ENCODE measurements at regions not wholly inside any gene's neighbourhood (a gene's known extent, or its start where the extent isn't known, plus 50 kb on each side); places are given as distances from the start of the nearest gene placed in this dataset.

DNA sequence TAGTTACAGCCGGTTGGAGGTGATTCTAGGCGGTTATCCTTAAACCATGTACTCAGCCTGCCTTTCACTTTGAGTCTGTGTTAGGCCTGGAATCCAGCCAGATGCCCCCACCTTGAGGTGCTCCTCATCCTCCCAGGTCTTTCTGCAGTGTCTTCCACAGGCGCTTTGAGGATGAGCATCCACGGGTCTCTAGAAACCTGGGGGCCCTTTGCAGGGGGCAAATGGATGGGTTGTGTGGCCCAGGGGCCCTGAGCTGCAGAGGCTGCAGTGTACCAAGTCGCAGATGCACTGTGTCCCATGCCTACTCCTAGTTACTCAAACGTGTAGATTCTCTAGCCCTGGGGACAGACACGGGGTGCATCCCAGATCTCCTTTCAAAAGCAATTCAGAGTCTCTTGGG, 242.1 kb upstream of the IRX1 start:
- Mint-ChIP-seq H3K4me3 (no peak overlapping the region), H3K27ac (no peak overlapping the region), H3K9me3 (peaks cover 11% of the 10 kb centered on the region), H3K27me3 (ENCODE audit: low read depth) (no peaks in the 10 kb centered on the region), H3K36me3 (ENCODE audit: low read depth) (no peaks in the 10 kb centered on the region), H3K4me1 (ENCODE audit: low read depth) (no peaks in the 10 kb centered on the region)

DNA sequence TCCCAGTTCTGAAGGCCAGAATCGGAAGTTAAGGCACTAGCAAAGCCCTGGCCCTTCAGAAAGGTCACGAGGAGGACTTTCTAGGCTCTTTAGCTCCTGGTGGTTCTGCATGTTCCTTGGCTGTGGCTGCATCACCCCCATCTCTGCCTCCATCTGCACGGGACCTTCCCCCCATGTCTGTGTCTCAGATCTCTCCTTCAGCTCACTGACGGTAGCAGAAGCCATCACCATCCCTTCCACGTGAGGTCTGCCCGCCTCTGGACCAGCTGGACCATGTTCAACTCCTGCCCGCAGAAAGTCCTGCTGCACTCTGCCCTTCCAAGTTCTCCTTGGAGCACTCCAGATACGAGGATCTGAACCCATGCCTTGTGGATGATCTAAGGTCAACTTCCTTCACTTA, 242.9 kb upstream of the IRX1 start:
- no peak overlapping the region for H3K27ac Mint-ChIP-seq
- no peaks in the 10 kb centered on the region for H3K36me3 Mint-ChIP-seq (ENCODE audit: low read depth)
- no peaks in the 10 kb centered on the region for H3K27me3 Mint-ChIP-seq (ENCODE audit: low read depth)
- peaks cover 11% of the 10 kb centered on the region for H3K9me3 Mint-ChIP-seq
- H3K4me1 Mint-ChIP-seq (ENCODE audit: low read depth): no peaks in the 10 kb centered on the region
- H3K4me3 Mint-ChIP-seq: no peak overlapping the region

DNA sequence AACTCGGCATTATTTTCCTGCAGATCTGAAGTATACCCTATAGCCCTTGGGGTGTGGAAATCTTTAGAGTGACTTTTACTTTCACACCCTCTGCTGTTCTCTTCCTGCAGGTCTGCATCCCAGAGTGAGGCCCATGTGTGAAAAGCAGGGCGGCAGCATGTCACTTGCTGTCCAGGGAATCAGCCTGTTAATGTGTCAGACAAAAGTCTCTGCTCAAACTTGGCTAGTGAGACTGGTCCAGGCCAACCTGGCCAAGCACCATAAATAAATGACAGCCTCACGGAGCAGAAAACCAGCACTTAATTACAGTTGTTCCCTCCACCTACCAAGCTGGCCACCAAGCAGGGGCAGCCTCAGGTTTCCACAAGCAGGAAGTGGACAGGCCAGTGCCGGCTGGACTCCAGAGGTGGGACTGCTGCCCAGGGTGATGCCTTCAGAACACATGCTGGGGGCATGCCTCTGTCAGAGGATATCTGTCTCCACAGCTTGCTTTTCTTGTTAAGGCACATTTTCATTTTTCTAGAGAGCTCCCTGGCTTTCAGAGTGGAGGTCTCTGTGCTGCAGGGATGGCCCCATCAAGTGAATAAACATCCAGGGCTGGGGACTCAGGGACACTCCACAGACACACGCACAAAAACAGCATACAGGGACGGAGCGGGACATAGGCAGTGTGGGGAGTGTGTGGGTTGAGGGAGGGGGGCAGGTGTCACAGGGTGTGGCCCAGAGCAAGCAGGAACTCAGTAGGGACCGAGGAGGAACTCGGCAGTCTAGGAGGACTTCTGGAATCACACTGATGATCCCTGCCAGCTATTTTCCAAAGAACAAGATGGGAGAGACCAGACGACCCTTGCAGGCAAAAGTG, 243.8 kb upstream of the IRX1 start:
- no peak overlapping the region for H3K27ac Mint-ChIP-seq
- no peaks in the 10 kb centered on the region for H3K27me3 Mint-ChIP-seq (ENCODE audit: low read depth)
- H3K36me3 Mint-ChIP-seq (ENCODE audit: low read depth): no peaks in the 10 kb centered on the region
- H3K9me3 Mint-ChIP-seq: peaks cover 11% of the 10 kb centered on the region
- H3K4me3 Mint-ChIP-seq: no peak overlapping the region
- no peaks in the 10 kb centered on the region for H3K4me1 Mint-ChIP-seq (ENCODE audit: low read depth)

- H3K4me3 Mint-ChIP-seq: no peak overlapping the region
- no peak overlapping the region for H3K27ac Mint-ChIP-seq
- no peaks in the 10 kb centered on the region for H3K4me1 Mint-ChIP-seq (ENCODE audit: low read depth)
- H3K9me3 Mint-ChIP-seq: peaks cover 11% of the 10 kb centered on the region
- H3K27me3 Mint-ChIP-seq (ENCODE audit: low read depth): no peaks in the 10 kb centered on the region
- no peaks in the 10 kb centered on the region for H3K36me3 Mint-ChIP-seq (ENCODE audit: low read depth)
Measured at GRCh38 chr5:3350781-3351180, 244.9 kb upstream of the IRX1 start.

DNA sequence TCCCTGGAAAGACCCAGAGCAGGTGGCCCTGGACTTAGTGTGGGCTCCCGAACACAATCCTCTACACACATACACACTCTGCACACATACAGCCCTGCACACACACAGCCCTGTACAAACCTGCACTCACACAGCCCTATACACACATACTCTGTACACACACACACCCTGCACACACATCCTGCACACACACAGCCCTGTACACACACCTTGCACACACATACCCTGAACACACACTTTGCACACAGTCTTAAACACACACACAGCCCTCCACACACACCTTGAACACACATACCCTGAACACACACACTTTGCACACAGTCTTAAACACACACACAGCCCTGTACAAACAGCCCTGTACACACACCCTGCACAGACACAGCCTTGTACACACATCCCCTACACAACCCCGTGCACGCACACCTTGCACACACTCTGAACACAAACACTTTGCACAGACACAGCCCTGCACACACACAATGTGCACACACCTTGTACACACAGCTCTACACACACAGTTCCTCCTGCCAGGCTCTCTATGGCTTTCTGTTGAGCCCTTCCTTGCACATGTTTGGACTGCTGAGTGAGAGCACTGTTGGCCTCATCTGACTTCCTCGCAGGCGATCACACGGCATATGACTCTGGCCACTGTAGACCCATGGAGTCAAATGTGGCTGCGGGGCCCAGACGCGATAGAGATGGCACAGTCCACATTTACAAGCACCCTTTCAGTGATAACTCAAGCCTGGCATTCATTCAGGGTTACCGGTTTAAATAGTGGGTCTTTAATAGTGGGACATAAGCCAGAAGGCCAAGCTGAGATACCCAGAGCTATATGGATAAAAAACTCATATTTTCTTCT, 245.7 kb upstream of the IRX1 start:
- Mint-ChIP-seq H3K27ac (no peak overlapping the region), H3K27me3 (ENCODE audit: low read depth) (no peaks in the 10 kb centered on the region), H3K9me3 (peaks cover 11% of the 10 kb centered on the region), H3K4me1 (ENCODE audit: low read depth) (no peaks in the 10 kb centered on the region), H3K4me3 (no peak overlapping the region), H3K36me3 (ENCODE audit: low read depth) (no peaks in the 10 kb centered on the region)

- no peaks in the 10 kb centered on the region for H3K27me3 Mint-ChIP-seq (ENCODE audit: low read depth)
- no peak overlapping the region for H3K27ac Mint-ChIP-seq
- no peaks in the 10 kb centered on the region for H3K4me1 Mint-ChIP-seq (ENCODE audit: low read depth)
- H3K4me3 Mint-ChIP-seq: no peak overlapping the region
- no peaks in the 10 kb centered on the region for H3K36me3 Mint-ChIP-seq (ENCODE audit: low read depth)
- peaks cover 11% of the 10 kb centered on the region for H3K9me3 Mint-ChIP-seq
Measured at GRCh38 chr5:3348576-3349535, 246.8 kb upstream of the IRX1 start.

GRCh38 chr5:3347741-3348140, 247.9 kb upstream of the IRX1 start:
- Mint-ChIP-seq H3K27me3 (ENCODE audit: low read depth) (no peaks in the 10 kb centered on the region), H3K27ac (no peak overlapping the region), H3K36me3 (ENCODE audit: low read depth) (no peaks in the 10 kb centered on the region), H3K4me1 (ENCODE audit: low read depth) (no peaks in the 10 kb centered on the region), H3K4me3 (no peak overlapping the region), H3K9me3 (peaks cover 7% of the 10 kb centered on the region)

DNA sequence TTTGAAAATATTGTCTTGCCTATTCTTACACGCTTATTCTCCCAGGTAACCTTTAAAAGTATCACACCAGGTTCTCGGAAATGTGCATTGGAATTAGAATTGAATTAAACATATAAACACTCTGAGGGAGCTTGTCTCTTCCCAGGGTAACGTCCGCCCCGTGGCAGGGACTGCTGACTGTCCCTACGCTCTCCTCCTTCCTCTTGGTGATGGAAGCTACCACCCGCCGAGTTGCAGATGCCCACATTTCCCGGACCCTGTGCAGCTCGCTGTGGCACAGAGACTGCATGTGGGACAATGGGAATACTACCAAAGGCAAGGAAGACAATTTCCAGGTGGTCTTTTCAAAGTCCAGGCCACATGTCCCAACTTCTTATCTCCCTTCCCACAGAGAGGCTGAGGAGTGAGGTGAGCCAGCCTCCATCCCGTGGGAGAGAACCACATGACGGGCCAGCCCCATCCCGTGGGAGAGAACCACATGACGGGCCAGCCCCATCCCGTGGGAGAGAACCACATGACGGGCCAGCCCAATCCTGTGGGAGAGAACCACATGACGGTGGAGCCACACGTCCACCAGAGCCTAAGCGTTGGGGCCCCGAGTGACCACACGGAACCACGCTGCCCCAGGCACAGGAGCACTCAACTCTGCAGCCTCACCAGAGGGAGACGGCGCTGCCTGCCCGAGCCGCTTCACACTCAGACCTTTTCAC, 249.4 kb upstream of the IRX1 start:
- H3K4me3 Mint-ChIP-seq: no peak overlapping the region
- no peaks in the 10 kb centered on the region for H3K4me1 Mint-ChIP-seq (ENCODE audit: low read depth)
- no peaks in the 10 kb centered on the region for H3K27me3 Mint-ChIP-seq (ENCODE audit: low read depth)
- H3K27ac Mint-ChIP-seq: no peak overlapping the region
- H3K9me3 Mint-ChIP-seq: peaks cover 6% of the 10 kb centered on the region
- H3K36me3 Mint-ChIP-seq (ENCODE audit: low read depth): no peaks in the 10 kb centered on the region

- H3K4me3 Mint-ChIP-seq: no peak overlapping the region
- no peaks in the 10 kb centered on the region for H3K36me3 Mint-ChIP-seq (ENCODE audit: low read depth)
- no peaks in the 10 kb centered on the region for H3K27me3 Mint-ChIP-seq (ENCODE audit: low read depth)
- peaks cover 6% of the 10 kb centered on the region for H3K9me3 Mint-ChIP-seq
- H3K4me1 Mint-ChIP-seq (ENCODE audit: low read depth): no peaks in the 10 kb centered on the region
- H3K27ac Mint-ChIP-seq: no peak overlapping the region
Measured at GRCh38 chr5:3345195-3345594, 250.4 kb upstream of the IRX1 start.

DNA sequence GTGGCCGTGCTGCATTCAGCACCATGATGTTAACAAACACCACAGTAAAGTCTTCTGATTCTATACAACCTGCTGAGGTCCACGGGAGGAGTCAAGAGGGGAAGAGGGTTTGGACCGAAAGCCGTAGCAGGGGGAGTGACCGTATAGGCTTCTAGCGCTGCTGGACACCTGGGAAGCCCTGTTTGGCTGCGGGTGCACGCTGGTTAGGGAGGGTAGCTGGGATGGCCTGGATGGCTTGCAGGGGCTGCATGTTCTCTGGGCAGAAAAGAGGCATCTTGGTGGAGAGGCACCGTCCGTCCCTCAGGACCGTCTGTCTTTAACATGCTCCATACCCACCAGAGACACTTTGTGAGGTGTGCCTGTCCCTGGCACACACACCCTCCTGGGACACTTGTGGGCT, 251.0 kb upstream of the IRX1 start:
- H3K27me3 Mint-ChIP-seq (ENCODE audit: low read depth): no peaks in the 10 kb centered on the region

GRCh38 chr5:3343911-3344310, 251.7 kb upstream of the IRX1 start:
- Mint-ChIP-seq H3K36me3 (ENCODE audit: low read depth) (no peaks in the 10 kb centered on the region), H3K27me3 (ENCODE audit: low read depth) (no peaks in the 10 kb centered on the region), H3K27ac (no peak overlapping the region), H3K9me3 (peaks cover 5% of the 10 kb centered on the region), H3K4me3 (no peak overlapping the region), H3K4me1 (ENCODE audit: low read depth) (no peaks in the 10 kb centered on the region)

More for the DNA sequence above, 251.0 kb upstream of the IRX1 start:
- H3K27ac Mint-ChIP-seq: no peak overlapping the region
- H3K36me3 Mint-ChIP-seq (ENCODE audit: low read depth): no peaks in the 10 kb centered on the region
- H3K9me3 Mint-ChIP-seq: peaks cover 1% of the 10 kb centered on the region
- no peak overlapping the region for H3K4me3 Mint-ChIP-seq
- H3K4me1 Mint-ChIP-seq (ENCODE audit: low read depth): no peaks in the 10 kb centered on the region

DNA sequence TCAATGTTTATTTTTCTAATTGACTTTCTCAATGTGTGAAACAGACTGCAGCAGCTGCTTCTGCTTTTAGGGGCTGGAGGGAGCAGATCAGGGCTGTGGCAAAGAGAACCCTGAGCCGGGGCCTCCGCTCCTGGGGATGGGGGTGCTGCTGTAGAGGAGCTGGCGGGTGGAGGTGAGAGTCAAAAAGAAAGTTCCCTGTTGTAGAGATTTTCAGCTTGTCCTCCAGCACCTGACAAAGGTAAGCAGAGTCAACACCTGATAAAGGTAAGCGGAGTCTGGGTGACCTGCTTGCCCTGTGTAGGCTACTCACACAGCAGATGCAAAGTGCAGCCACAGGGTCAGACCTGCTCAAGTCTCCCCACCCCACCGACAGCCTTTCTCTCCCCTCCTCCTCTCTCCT, 252.4 kb upstream of the IRX1 start:
- H3K9me3 Mint-ChIP-seq: peaks cover 10% of the 10 kb centered on the region
- no peak overlapping the region for H3K27ac Mint-ChIP-seq
- H3K4me1 Mint-ChIP-seq (ENCODE audit: low read depth): no peaks in the 10 kb centered on the region
- H3K27me3 Mint-ChIP-seq (ENCODE audit: low read depth): no peaks in the 10 kb centered on the region
- peaks cover 2% of the 10 kb centered on the region for H3K36me3 Mint-ChIP-seq (ENCODE audit: low read depth)
- H3K4me3 Mint-ChIP-seq: no peak overlapping the region

GRCh38 chr5:3342271-3343100, 253.1 kb upstream of the IRX1 start:
- Mint-ChIP-seq H3K36me3 (ENCODE audit: low read depth) (peaks cover 2% of the 10 kb centered on the region), H3K4me3 (no peak overlapping the region), H3K4me1 (ENCODE audit: low read depth) (no peaks in the 10 kb centered on the region), H3K27me3 (ENCODE audit: low read depth) (no peaks in the 10 kb centered on the region), H3K27ac (no peak overlapping the region), H3K9me3 (peaks cover 10% of the 10 kb centered on the region)
